ENCODE measurements at regions not wholly inside any gene's neighbourhood (a gene's known extent, or its start where the extent isn't known, plus 50 kb on each side); places are given as distances from the start of the nearest gene placed in this dataset.
"Not testable (repeated sequence)": the region's sequence is repeated elsewhere in the genome, so short reads cannot be mapped to it uniquely, and the experiment has no call there.

- TF ChIP-seq POLR2A (IDR thresholded peaks at IDR 0.05; ENCODE audit: low read depth, low read length); CTCF (IDR thresholded peaks at IDR 0.05; ENCODE audit: extremely low read depth in 1 of 2, insufficient read depth in 1 of 2, low read depth in 1 of 2, low read length in 2 of 2); POLR2AphosphoS5 (IDR thresholded peaks at IDR 0.05; ENCODE audit: insufficient read depth, low read depth, low read length); EZH2 (IDR thresholded peaks at IDR 0.05; ENCODE audit: borderline replicate concordance, low read depth, low read length, severe bottlenecking); MAX (IDR thresholded peaks at IDR 0.05; ENCODE audit: insufficient read depth, insufficient read length); GATA2 (IDR thresholded peaks at IDR 0.05; ENCODE audit: insufficient read depth, insufficient read length, low read depth, low read length); FOS (IDR thresholded peaks at IDR 0.05; ENCODE audit: borderline replicate concordance, insufficient read depth, low read length); JUN (IDR thresholded peaks at IDR 0.05; ENCODE audit: borderline replicate concordance, insufficient read depth, insufficient read length, low read depth): not testable (repeated sequence)
These were observed 243.3 kb upstream of the MKLN1 start for GRCh38 chr7:131084336-131084735.
